DMS153 treated with DMSO at 0.1 percent for 48 hours (cell line): ENCODE measurements at regions not wholly inside any gene's neighbourhood (a gene's known extent, or its start where the extent isn't known, plus 50 kb on each side); places are given as distances from the start of the nearest gene placed in this dataset.

Experiments used
- DNase-seq: peaks from one replicate; lab custom pipeline; 2025; ENCODE audit not compliant: unreplicated experiment; lab: John Stamatoyannopoulos, UW

- no peak for DNase-seq
Observed at GRCh38 chr6:54632984-54633565, 213.5 kb upstream of the FAM83B start.

GRCh38 chr6:54633601-54634000, 213.0 kb upstream of the FAM83B start:
- DNase-seq, result no peak

DNA sequence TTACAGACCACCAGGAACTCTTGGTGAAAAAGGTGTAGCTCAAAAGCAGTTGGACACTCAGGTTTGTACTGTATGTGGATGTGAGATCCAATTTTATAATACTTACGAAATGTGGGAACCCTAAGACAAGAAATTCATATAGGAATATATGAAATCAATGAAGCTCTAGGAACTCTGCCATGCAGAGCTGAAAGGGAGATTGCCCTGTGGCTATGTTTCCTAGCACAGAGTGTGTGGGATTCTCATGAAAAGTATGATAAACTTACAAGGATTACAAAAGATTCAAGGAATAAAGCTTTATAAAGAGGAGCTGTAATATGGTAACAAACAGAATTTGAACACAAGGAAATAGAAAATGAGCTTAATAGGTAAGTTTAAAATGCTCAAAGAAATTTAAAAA, 205.7 kb upstream of the FAM83B start:
- no peak for DNase-seq

DNA sequence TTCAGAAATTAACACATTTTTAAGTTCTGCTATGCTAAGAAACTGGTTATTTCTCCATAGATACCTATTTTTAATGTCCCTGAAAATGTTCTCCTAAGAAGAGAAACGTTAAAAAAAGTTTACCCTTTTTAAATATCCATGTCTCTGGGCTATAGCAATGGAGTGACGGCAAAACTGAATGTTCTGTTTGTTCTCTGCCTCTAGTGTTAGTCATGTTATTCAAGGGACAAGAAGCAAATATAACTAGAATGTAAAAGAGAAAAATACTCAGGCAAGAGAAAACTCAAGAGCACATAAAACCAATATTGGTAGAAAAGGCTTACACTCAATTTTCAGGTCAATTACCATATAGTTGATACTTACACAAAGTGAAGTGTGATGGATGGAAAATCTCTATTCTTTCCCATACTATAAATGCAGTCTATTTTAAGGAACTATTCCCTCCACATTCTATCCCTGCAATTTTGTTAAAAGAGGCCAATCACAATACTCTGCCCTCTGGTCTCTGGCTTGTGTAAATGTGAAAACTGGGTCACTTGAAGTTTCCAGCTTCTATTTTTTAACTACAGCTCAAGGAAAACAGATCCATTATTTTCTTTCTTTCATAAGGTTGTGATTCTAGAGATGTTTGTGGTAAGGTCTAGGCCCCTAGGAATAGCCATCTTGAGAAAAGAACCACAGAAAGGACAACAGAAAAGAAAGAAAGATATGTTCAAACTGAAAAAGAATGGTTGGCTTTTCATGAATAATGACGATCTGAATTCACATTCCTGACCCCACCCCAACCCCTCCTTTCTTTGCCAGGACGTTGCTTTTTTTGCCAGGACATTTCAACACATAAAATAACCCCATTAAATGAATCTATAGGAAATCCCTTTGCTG, 200.3 kb upstream of the FAM83B start:
- no peak for DNase-seq

- no peak for DNase-seq
Observed at GRCh38 chr6:54646951-54647664, 199.5 kb upstream of the FAM83B start.

DNA sequence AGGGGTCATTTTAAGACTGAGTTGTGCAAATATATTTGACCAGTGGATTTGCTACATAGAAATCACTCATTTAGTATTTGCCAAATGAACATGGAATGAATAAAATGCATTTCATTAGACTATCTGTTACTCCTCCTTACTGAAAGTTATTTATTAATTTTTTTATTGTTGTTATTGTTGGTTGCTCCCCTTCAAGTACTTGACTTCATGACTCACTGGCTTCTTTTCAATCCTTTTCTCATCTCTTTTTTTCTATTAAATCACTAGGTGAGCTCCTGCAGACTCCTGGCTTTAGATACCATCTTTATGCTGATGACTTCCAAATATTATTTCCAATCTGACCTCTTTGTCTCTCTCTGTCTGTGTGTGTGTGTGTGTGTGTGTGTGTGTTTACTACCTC, 192.2 kb upstream of the FAM83B start:
- DNase-seq, result no peak

DNA sequence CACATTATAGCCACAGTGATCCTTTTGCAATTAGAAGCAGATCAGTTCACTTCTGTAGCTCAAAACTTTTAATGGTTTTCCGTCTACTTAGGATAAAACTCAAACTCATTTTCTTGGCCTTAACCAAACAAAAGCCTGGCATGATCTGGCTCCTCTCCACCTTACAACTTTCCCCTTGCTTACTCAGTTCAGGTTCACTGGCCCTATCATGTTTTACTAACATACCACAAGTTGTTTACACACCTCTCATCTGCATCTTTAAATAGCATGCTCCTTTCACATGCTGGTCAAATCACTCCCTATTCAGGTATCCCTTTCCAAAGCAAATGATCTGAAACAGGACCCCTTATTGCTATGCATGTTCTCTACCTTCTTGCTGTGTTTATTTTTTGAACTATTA, 191.4 kb upstream of the FAM83B start:
- DNase-seq, result no peak

DNA sequence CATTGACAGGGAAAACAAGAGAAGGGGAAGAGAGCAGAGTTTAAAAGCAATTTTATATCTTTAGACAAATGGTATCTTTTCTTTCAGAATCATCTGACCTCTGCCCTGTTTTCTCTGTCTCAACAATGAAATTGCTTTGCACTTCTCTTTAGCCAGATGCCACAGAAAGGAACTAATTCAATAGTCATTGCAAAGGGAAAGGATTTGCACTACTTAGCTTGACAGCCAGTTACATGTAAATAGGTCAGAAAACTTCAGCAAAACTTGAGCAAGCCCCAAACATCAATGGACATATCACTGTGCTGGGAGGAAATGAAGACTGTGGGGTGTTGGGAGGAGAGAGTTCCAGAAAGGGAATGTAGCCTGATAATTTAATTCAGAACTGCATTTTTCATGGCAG, 181.3 kb upstream of the FAM83B start:
- DNase-seq, result no peak

GRCh38 chr6:54680531-54680930, 166.0 kb upstream of the FAM83B start:
- no peak for DNase-seq

DNA sequence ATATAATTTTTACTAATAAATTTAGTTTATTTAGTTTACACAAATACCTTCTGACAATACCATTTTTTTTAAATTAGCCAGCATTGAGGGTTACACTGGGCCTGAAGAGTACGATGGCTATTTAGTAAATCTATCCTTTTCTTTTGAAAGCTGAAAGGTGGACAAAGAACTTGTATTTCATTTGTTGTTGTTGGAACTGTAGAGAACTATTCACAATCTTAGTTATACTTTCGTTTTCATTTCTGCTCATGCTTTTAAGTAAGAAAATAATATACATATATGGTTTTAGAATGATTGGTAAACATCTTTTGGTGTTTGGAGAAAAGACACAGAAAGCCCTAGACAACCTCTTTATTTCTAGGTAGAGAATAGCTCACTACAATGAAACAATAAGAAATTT, 165.3 kb upstream of the FAM83B start:
- no peak for DNase-seq

GRCh38 chr6:54681987-54682386, 164.6 kb upstream of the FAM83B start:
- no peak for DNase-seq

DNA sequence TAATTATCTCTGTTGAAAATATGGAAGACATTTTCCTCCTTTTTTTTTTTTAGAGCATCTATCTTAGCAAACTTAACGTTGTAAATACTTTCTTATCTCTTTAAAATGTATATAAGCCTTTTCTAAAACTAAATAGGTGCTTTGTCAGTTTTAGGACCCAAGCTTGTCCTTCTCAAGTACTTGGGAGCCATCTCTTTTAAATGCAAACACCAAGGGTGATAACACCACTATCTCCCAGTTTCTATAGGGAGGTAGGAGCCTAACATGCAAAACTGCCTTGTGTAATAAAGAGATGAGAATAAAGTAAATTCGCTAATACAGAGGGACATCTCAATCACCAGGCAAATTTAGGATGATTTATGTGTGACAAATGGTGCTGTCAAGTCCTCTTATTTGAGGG, 157.0 kb upstream of the FAM83B start:
- no peak for DNase-seq

DNA sequence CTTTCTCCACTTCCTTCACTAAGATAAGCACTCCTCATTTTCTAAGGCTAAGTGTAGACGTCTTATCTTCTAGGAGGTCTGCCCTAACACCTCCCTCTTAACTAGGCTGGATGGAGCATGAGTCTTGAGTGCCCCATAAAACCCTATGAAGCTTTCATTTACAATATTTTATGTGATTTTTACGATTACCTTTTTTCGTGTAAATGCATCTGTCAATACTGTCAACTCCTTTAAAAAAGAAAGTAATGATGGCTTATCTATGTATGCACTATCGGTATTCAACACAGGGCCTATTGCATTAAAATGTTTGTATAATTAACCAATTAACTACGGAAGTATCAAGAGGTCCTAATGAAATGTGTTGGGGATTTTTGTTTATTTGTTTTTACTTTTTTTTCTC, 156.0 kb upstream of the FAM83B start:
- no peak for DNase-seq

DNA sequence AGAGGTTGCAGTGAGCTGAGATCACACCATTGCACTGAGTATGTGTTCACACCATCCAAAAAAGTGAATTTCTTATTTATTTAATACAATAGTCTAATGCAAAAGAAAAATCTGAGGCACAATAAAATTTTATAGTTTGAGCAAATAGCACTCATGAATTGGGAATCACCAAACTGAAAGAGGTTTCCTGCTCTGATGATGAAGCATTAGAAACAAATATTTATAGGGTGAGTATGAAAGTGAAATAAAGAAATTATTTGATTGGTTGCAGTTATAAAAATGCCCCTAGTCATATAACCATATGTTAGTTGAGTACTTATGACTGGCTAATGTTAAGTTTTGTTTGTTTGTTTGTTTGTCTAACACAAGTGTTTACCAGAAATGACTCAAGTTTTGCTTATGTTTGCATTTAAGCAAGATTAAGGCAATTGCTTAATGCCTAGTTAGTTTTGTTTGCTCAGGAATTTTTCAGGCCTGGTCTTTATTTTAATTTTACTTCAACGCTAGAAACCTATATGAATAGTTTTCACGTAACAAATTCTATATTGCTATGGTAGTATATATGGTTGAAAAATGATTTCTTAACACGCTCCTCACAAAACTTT, 151.5 kb upstream of the FAM83B start:
- no peak for DNase-seq

DNA sequence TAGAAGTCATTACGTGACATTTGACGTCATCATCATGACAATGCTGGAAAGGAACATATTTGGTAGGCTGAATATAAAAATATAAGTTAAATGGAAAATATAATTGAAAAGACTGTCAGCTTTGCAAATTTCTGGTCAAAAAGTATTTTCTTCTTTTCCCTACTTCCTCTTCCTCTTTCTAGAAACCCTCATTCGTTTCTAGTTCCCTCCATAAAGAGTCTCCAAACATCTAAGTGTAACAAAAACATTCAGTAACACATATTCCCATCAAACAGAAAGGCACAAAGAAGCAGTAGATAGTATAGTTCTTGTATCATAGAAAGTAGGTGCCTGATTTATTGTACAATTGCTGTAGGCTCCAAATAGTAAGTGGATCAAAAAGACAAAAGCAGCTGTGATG, 150.8 kb upstream of the FAM83B start:
- DNase-seq, result no peak

GRCh38 chr6:54697424-54697823, 149.1 kb upstream of the FAM83B start:
- no peak for DNase-seq

DNA sequence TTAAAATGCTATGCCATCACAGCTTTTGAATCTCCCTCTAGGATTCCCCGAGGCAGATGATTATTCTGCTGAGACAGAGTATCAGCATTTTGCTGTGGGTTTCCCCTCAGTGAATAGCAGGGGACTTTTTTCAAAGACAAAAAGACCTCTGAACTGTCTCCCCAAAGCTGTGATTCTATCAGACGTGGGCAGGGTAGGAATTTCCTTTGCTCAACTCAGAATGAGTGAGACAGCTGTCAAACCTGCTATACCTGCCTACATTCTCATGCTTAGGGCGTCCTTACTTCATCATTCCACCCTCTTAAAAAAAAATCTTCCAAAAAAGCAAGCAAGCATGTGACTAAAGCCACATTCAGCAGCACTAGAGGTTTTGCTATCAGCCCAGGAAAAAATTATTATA, 147.6 kb upstream of the FAM83B start:
- DNase-seq, result no peak

- DNase-seq, result no peak
Observed at GRCh38 chr6:54700158-54700557, 146.4 kb upstream of the FAM83B start.

DNA sequence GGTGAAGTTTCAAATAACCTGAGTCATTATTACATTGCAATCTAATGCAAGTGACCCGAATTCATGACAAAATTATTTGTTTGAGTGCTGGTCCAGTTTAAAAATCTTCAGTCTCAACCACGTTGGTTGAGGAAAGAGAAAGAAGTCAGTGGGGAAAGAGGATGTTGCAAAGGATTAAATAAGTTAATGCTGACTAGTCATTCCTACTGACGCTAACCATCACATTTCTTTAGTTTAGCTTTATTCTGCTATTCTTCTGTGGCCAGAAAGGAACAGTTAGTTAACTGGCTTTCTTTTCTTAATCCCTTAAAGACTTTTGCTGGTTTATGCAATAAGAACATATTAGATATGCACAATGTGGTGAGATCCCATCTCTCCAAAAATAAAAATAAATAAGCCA, 143.8 kb upstream of the FAM83B start:
- DNase-seq, result no peak

DNA sequence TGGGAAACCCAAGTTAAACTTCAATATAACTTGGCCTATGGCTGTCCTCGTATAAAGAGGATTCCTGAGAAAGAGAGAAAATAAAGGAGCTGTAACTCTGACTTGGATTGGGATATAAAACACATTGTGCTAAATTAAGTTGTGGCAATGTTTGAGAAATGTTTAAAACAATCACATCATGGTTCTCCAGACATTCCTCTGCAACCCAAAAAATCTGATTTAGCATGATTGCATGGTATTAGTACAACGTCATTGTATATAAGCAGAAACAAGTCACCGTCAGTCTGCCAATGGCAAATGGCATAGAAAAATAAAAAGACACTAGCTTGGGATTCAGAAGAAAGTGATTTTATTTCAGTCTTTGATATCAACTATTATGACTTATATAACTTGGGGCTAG, 140.2 kb upstream of the FAM83B start:
- no peak for DNase-seq

DNA sequence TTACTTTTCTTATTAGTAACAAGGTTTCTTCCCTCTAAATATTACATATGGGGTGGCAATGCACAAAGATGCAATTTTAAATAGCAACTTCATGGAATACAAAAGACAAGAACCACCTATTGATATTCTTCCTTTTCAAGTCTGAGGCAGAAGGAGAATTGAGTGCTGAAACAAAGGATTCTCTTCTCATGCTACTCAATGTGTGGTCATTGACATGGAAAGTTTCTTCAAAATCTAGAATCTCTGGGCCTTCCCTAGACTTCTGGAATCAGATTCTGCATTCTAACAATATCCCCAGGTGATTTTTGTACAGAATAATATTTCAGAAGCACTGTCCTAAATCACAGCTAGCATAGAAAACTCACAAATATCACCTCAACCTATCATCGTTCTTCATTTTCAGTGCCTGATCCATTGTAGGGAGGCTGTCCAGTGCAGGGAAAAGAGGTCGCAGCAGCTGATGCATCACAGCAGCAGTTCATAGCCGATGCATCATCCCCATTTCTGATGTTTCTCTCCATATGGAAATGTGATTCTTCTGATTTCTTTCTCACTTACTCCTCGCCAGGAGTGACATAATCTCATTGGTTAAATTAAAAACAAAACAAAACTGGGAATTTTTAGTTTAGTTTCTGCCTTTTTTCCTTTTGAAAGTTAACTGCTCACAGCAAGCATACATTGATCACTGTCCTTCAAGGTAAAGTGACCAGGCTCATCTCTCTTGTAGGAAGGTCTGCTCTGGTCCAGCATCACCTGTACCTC, 139.5 kb upstream of the FAM83B start:
- no peak for DNase-seq
